GM13976 (cell line): ENCODE measurements at regions not wholly inside any gene's neighbourhood (a gene's known extent, or its start where the extent isn't known, plus 50 kb on each side); places are given as distances from the start of the nearest gene placed in this dataset.

Experiments used
- DNase-seq: peaks from one replicate; pipeline ENCODE4 v3.0.0; 2012; ENCODE audit warnings: low spot score
- in situ Hi-C: fragments of 300-500 bp; cut with MboI; formaldehyde crosslinking; loops from one replicate; pipeline ENCODE4 v1.12.0; 2022; ENCODE audit warnings: low sequenced_read_pairs, mixed read lengths, inconsistent platforms; ENCODE audit not compliant: unreplicated experiment
- TF ChIP-seq, protein P1 (sequence below): IDR thresholded peaks from 2 replicates; pipeline ENCODE4 v1.5.1; 2012; ENCODE audit warnings: borderline replicate concordance, mild to moderate bottlenecking; ENCODE audit not compliant: insufficient read depth; ENCODE audit errors: extremely low read depth, missing control alignments, control extremely low read depth

GRCh38 chr16:9199311-9199710 is 107.9 kb downstream of the HAPSTR1 start:
- in situ Hi-C loops, result no loop called here
- TF ChIP-seq, protein P1, sequence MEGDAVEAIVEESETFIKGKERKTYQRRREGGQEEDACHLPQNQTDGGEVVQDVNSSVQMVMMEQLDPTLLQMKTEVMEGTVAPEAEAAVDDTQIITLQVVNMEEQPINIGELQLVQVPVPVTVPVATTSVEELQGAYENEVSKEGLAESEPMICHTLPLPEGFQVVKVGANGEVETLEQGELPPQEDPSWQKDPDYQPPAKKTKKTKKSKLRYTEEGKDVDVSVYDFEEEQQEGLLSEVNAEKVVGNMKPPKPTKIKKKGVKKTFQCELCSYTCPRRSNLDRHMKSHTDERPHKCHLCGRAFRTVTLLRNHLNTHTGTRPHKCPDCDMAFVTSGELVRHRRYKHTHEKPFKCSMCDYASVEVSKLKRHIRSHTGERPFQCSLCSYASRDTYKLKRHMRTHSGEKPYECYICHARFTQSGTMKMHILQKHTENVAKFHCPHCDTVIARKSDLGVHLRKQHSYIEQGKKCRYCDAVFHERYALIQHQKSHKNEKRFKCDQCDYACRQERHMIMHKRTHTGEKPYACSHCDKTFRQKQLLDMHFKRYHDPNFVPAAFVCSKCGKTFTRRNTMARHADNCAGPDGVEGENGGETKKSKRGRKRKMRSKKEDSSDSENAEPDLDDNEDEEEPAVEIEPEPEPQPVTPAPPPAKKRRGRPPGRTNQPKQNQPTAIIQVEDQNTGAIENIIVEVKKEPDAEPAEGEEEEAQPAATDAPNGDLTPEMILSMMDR, result no peak
- no peak for DNase-seq

DNA sequence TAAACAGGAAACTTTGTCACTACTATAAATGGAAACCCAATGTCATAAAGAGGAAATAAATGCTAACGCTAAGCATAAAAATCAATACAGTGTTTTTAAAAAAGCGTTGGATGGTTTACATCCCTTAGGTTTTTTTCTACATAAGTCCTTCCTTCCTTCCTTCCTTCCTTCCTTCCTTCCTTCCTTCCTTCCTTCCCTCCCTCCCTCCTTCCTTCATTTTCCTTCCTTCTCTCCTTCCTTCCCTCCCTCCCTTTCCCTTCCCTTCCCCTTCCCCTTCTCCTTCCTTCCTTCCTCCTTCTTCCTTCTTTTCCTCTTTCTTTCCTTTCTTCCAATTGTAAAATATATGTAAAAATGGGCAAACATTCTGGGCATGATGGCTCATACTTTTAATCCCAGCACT is 108.3 kb downstream of the HAPSTR1 start:
- no peak for DNase-seq
- TF ChIP-seq, protein P1, result no peak
- in situ Hi-C loops, result no loop called here

- in situ Hi-C loops, result no loop called here
- TF ChIP-seq, protein P1, result no peak
- no peak for DNase-seq
These were observed 112.5 kb downstream of the HAPSTR1 start for GRCh38 chr16:9203956-9204355.

DNA sequence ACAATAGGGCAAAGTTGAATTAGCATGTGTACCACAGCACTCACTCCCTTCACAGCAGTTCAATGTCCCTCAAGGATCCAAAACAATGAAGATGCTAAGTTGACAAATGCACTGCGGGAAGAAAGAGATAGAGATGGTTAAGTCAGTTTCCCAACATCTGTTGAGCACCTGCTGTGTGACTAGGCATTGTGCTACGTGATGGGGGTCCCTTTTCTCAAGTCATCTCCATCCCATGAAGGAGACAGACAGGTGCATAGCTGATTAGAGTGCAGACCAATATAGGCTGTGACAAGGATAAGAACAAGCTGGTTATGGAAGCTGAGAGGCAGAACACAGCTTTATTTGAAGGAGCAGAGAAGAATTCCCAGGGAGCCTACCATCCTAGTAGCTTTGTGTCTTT is 114.2 kb downstream of the HAPSTR1 start:
- no peak for DNase-seq
- TF ChIP-seq, protein P1, result no peak
- in situ Hi-C loops, result no loop called here

GRCh38 chr16:9206156-9206555 is 114.7 kb downstream of the HAPSTR1 start:
- TF ChIP-seq, protein P1, result no peak
- DNase-seq, result no peak
- in situ Hi-C loops, result no loop called here

DNA sequence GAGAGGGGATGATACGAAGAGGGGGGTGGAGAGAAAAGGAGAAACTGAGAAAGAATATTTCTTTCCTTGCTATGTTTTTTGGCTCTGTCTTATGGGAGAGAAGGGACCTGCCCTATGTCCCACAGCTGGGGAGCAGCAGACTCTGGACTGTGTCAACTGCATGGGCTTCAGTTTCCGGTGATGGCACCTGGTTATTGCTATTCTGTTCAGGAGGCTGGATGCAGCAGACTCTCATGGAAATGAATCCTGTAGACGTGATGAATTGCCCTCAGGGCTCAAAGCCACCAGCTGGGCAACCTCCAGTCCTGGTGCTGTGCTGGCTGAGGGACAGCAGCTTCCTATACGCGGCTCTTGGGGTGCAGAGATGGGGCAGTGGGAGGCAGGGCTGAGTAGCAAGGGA is 121.2 kb downstream of the HAPSTR1 start:
- TF ChIP-seq, protein P1, result no peak
- in situ Hi-C loops, result no loop called here
- no peak for DNase-seq

GRCh38 chr16:9219813-9220212 is 128.4 kb downstream of the HAPSTR1 start:
- in situ Hi-C loops, result no loop called here
- DNase-seq, result no peak
- TF ChIP-seq, protein P1, result no peak
